ENCODE measurements at regions not wholly inside any gene's neighbourhood (a gene's known extent, or its start where the extent isn't known, plus 50 kb on each side); places are given as distances from the start of the nearest gene placed in this dataset.
"Not testable (repeated sequence)": the region's sequence is repeated elsewhere in the genome, so short reads cannot be mapped to it uniquely, and the experiment has no call there.

- H3K36me3 ChIP-seq = no peaks in the 10 kb centered on the region
- TF ChIP-seq, protein P1, sequence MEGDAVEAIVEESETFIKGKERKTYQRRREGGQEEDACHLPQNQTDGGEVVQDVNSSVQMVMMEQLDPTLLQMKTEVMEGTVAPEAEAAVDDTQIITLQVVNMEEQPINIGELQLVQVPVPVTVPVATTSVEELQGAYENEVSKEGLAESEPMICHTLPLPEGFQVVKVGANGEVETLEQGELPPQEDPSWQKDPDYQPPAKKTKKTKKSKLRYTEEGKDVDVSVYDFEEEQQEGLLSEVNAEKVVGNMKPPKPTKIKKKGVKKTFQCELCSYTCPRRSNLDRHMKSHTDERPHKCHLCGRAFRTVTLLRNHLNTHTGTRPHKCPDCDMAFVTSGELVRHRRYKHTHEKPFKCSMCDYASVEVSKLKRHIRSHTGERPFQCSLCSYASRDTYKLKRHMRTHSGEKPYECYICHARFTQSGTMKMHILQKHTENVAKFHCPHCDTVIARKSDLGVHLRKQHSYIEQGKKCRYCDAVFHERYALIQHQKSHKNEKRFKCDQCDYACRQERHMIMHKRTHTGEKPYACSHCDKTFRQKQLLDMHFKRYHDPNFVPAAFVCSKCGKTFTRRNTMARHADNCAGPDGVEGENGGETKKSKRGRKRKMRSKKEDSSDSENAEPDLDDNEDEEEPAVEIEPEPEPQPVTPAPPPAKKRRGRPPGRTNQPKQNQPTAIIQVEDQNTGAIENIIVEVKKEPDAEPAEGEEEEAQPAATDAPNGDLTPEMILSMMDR (IDR thresholded peaks at IDR 0.05) = no peak
- H3K4me3 ChIP-seq = no peak overlapping the region
- no peak for DNase-seq
- H3K27ac ChIP-seq = no peak overlapping the region
- no peak overlapping the region for H3K9ac ChIP-seq (ENCODE audit: low read depth in 2 of 2, low read length in 2 of 2)
- intact Hi-C loops (cut with DNase I) = no loop called here
- no peaks in the 10 kb centered on the region for H3K9me3 ChIP-seq
- H3K4me1 ChIP-seq = no peaks in the 10 kb centered on the region
- no peaks in the 10 kb centered on the region for H3K27me3 ChIP-seq
Measured at GRCh38 chr7:94183289-94183749, 179.2 kb upstream of the BET1 start.

GRCh38 chr7:94183891-94184290 lies 179.7 kb upstream of the BET1 start:
- no peak overlapping the region for H3K27ac ChIP-seq
- no peak overlapping the region for H3K4me3 ChIP-seq
- no peak overlapping the region for H3K9ac ChIP-seq (ENCODE audit: low read depth in 2 of 2, low read length in 2 of 2)
- H3K36me3 ChIP-seq = no peaks in the 10 kb centered on the region
- no peaks in the 10 kb centered on the region for H3K27me3 ChIP-seq
- intact Hi-C loops (cut with DNase I) = no loop called here
- TF ChIP-seq, protein P1 (IDR thresholded peaks at IDR 0.05) = no peak
- no peak for DNase-seq
- H3K4me1 ChIP-seq = no peaks in the 10 kb centered on the region
- no peaks in the 10 kb centered on the region for H3K9me3 ChIP-seq

DNA sequence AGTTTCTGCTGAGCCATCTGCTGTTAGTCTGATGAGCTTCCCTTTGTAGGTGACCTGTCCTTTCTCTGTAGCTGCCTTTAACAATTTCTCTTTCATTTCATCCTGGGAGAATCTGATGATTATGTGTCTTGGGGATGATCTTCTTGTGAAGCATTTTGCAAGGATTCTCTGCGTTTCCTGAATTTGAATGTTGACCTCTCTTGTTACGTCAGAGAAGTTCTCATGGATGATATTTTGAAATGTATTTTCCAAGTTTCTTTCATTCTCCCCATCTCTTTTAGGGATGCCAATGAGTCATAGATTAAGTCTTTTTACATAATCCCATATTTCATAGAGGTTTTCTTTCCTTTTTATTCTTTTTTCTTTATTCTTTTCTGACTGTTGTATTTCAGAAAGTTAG lies 184.2 kb upstream of the BET1 start:
- intact Hi-C loops (cut with DNase I) = no loop called here
- TF ChIP-seq, protein P1 (IDR thresholded peaks at IDR 0.05) = no peak
- H3K27me3 ChIP-seq = no peaks in the 10 kb centered on the region
- H3K9me3 ChIP-seq = no peaks in the 10 kb centered on the region
- DNase-seq = no peak
- no peaks in the 10 kb centered on the region for H3K36me3 ChIP-seq
- H3K4me3 ChIP-seq = no peak overlapping the region
- H3K9ac ChIP-seq (ENCODE audit: low read depth in 2 of 2, low read length in 2 of 2) = no peak overlapping the region
- H3K27ac ChIP-seq = no peak overlapping the region
- no peaks in the 10 kb centered on the region for H3K4me1 ChIP-seq

DNA sequence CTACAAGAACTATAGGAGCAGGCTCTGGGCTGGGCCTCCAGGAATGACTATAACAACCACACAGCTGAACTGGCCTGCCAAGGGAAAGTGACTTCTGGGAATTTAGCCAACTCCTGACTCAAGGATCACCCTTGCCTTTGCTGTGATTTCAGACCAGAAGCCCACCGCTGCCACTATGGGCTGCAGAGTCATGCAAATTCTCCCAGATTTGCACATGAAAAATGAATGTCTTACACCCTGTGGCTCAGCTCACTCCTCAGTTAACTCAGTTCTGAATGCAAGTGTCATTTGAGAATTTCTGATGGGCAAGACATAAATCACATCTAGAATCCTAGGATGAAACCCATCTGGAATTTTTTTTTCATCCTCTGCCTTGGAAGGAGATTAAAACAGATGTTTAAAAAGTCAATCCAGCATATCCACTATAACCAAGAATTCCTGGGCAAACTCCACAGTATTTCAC lies 186.5 kb upstream of the BET1 start:
- intact Hi-C loops (cut with DNase I) = no loop called here
- no peak overlapping the region for H3K9ac ChIP-seq (ENCODE audit: low read depth in 2 of 2, low read length in 2 of 2)
- H3K9me3 ChIP-seq = no peaks in the 10 kb centered on the region
- no peak overlapping the region for H3K27ac ChIP-seq
- H3K27me3 ChIP-seq = no peaks in the 10 kb centered on the region
- no peak for DNase-seq
- H3K36me3 ChIP-seq = no peaks in the 10 kb centered on the region
- H3K4me1 ChIP-seq = no peaks in the 10 kb centered on the region
- TF ChIP-seq, protein P1 (IDR thresholded peaks at IDR 0.05) = no peak
- no peak overlapping the region for H3K4me3 ChIP-seq

DNA sequence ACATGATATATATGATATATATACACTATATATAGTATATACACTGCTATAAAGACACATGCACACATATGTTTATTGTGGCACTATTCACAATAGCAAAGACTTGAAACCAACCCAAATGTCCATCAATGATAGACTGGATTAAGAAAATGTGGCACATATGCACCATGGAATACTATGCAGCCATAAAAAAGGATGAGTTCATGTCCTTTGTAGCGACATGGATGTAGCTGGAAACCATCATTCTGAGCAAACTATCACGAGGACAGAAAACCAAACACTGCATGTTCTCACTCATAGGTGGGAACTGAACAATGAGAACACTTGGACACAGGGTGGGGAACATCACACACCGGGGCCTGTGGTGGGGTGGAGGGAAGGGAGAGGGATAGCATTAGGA lies 190.3 kb upstream of the BET1 start:
- H3K9me3 ChIP-seq; H3K27ac ChIP-seq; H3K4me1 ChIP-seq; DNase-seq; H3K27me3 ChIP-seq; H3K36me3 ChIP-seq; intact Hi-C loops (cut with DNase I); H3K9ac ChIP-seq (ENCODE audit: low read depth in 2 of 2, low read length in 2 of 2); H3K4me3 ChIP-seq: not testable (repeated sequence)

DNA sequence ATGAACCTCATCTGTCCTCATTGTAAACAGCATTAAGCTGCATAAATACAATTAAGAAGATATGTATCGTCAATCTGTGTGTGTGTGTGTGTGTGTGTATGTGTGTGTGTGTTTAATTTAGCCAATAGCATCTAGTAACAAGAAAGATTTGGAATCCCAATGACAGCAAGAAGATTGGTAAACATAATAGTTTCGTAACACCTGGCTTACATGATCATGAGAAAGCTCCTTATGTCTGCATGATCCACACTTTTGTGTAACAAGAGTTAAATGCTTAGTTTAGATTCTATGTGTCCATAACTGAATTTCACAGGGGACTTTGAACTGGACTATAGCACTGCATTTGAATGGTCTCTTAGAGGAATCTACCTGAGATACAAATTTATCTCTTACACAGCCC lies 191.0 kb upstream of the BET1 start:
- Histone ChIP-seq H3K27ac (no peak overlapping the region), H3K4me3 (no peak overlapping the region), H3K4me1 (no peaks in the 10 kb centered on the region), H3K9ac (ENCODE audit: low read depth in 2 of 2, low read length in 2 of 2) (no peak overlapping the region), H3K9me3 (no peaks in the 10 kb centered on the region), H3K27me3 (no peaks in the 10 kb centered on the region), H3K36me3 (no peaks in the 10 kb centered on the region)
- no peak for DNase-seq
- intact Hi-C loops (cut with DNase I) = no loop called here
- TF ChIP-seq, protein P1 (IDR thresholded peaks at IDR 0.05) = no peak

Measured in colonic mucosa (tissue), 4 donors.